Pancreas (tissue), 10 donors: ENCODE measurements at regions not wholly inside any gene's neighbourhood (a gene's known extent, or its start where the extent isn't known, plus 50 kb on each side); places are given as distances from the start of the nearest gene placed in this dataset.

Source experiments
- ATAC-seq, 4 donors: fragments of 200-7000 bp; cut with Tn5 transposase; one replicate each; pipeline versions ENCODE4 v1.8.0 to v1.9.1; 2020; ENCODE audit warnings: mild to moderate bottlenecking in 4 of 4, moderate library complexity in 4 of 4
- DNase-seq, 6 donors: peaks; one replicate each; pipeline ENCODE4 v3.0.0-alpha.2; 2020
- FAIRE-seq: peaks from 2 replicates; lab custom pipeline; 2012; peaks lifted over from hg19 to GRCh38; lab: Jason Lieb, UNC
- H3K27ac ChIP-seq, 4 donors: fragments of 200-600 bp; sonication (generic); 1 replicate in 3 of 4; 2 replicates in 1 of 4; pipeline versions ENCODE4 v1.5.0 to v1.8.0; 2020
- H3K27me3 ChIP-seq, 4 donors: fragments of 200-600 bp; one replicate each; pipeline ENCODE4 v1.8.0; 2021
- H3K36me3 ChIP-seq, 3 donors: fragments of 200-600 bp; sonication (generic) in 1 of 3; one replicate each; pipeline versions ENCODE4 v1.5.0 to v1.8.0; 2020 to 2021
- H3K4me1 ChIP-seq, 3 donors: fragments of 200-600 bp; one replicate each; pipeline ENCODE4 v1.8.0; 2021
- H3K4me3 ChIP-seq, 4 donors: fragments of 200-600 bp; sonication (generic) in 2 of 4; one replicate each; pipeline versions ENCODE4 v1.5.0 to v1.8.0; 2020 to 2021
- H3K9me3 ChIP-seq, 4 donors: fragments of 200-600 bp; one replicate each; pipeline ENCODE4 v1.8.0; 2021
- CTCF ChIP-seq, 4 donors: fragments of 200-600 bp; sonication (generic) in 3 of 4; IDR thresholded peaks; one replicate each; pipeline versions ENCODE4 v1.5.0 to v1.8.0; 2021; ENCODE audit warnings: antibody characterized with exemption in 4 of 4
- WGBS, 2 donors: extraction: QIAGEN DNeasy Blood & Tissue Kit; methylation state at CpG; one replicate each; pipeline ENCODE4 v1.1.7; 2013; 5-methylcytosine and 5-hydroxymethylcytosine counted together
- intact Hi-C, 3 donors: fragments of 100-400 bp; cut with DNase I; formaldehyde crosslinking; loops; one replicate each; pipeline versions ENCODE4 v1.11.1 to v1.14.2; 2022
- donor health status: healthy with polysubstance abuse.
- donor health status: DM: no; HTN: no; CAD: no; lungs with moderate emphysema.
- donor health status: DM: no; HTN: no; CAD: no.
- donor health status: control.
- donor health status: control.
- donor health status: Bipolar disorder and iron deficiency.
- donor health status: DM: yes; HTN: yes; CAD: no.
- donor health status: DM: no; HTN: no; CAD: no.
- donor health status: DM: no; HTN: no; CAD: no.
- donor health status: DM: yes; HTN: yes; CAD: no.

- Histone ChIP-seq H3K27ac (no peak overlapping the region), H3K27me3 (no peaks in the 10 kb centered on the region), H3K9me3 (no peaks in the 10 kb centered on the region), H3K4me1 (peaks cover 0 to 15% (median 0%) of the 10 kb centered on the region in 3 donors), H3K36me3 (no peaks in the 10 kb centered on the region), H3K4me3 (no peak overlapping the region)
- 70 to 87% methylated on average over 4 of the region's 4 CpGs for WGBS, 2 donors
- no peak for FAIRE-seq
- no peak for DNase-seq
- ATAC-seq: no peak
- no peak for TF ChIP-seq CTCF (IDR thresholded peaks at IDR 0.05)
- intact Hi-C loops: no loop called here
Observed at GRCh38 chr5:120098426-120098825, 365.7 kb upstream of the PRR16 start.

GRCh38 chr5:120098902-120099535 lies 365.1 kb upstream of the PRR16 start:
- no peak for TF ChIP-seq CTCF (IDR thresholded peaks at IDR 0.05)
- ATAC-seq (no peak), DNase-seq (no peak), FAIRE-seq (no peak)
- peaks cover 0 to 15% (median 0%) of the 10 kb centered on the region in 3 donors for H3K4me1 ChIP-seq
- no peaks in the 10 kb centered on the region for H3K36me3 ChIP-seq
- no peaks in the 10 kb centered on the region for H3K27me3 ChIP-seq
- H3K27ac ChIP-seq: no peak overlapping the region
- H3K4me3 ChIP-seq: no peak overlapping the region
- 77 to 80% methylated on average over 5 of the region's 5 CpGs for WGBS, 2 donors
- intact Hi-C loops: no loop called here
- no peaks in the 10 kb centered on the region for H3K9me3 ChIP-seq

GRCh38 chr5:120101771-120102170 lies 362.3 kb upstream of the PRR16 start:
- Histone ChIP-seq H3K27ac (no peak overlapping the region), H3K9me3 (peaks cover 0 to 4% (median 0%) of the 10 kb centered on the region in 4 donors), H3K27me3 (no peaks in the 10 kb centered on the region), H3K4me1 (peaks cover 0 to 3% (median 0%) of the 10 kb centered on the region in 3 donors), H3K4me3 (no peak overlapping the region), H3K36me3 (no peaks in the 10 kb centered on the region)
- TF ChIP-seq CTCF (IDR thresholded peaks at IDR 0.05): no peak
- FAIRE-seq (no peak), ATAC-seq (no peak), DNase-seq (no peak)
- intact Hi-C loops: no loop called here

- H3K9me3 ChIP-seq: peaks cover 0 to 4% (median 0%) of the 10 kb centered on the region in 4 donors
- DNase-seq (no peak), ATAC-seq (no peak), FAIRE-seq (no peak)
- intact Hi-C loops: no loop called here
- H3K27me3 ChIP-seq: no peaks in the 10 kb centered on the region
- 44 to 53% methylated on average over 2 of the region's 2 CpGs for WGBS, 2 donors
- no peak overlapping the region for H3K4me3 ChIP-seq
- TF ChIP-seq CTCF (IDR thresholded peaks at IDR 0.05): no peak
- H3K27ac ChIP-seq: no peak overlapping the region
- H3K4me1 ChIP-seq: no peaks in the 10 kb centered on the region
- no peaks in the 10 kb centered on the region for H3K36me3 ChIP-seq
Observed at GRCh38 chr5:120103495-120103894, 360.6 kb upstream of the PRR16 start.

- H3K4me3 ChIP-seq: no peak overlapping the region
- H3K27ac ChIP-seq: no peak overlapping the region
- WGBS, 2 donors: 73 to 77% methylated on average over 1 of the region's 1 CpG
- H3K27me3 ChIP-seq: no peaks in the 10 kb centered on the region
- intact Hi-C loops: no loop called here
- FAIRE-seq (no peak), ATAC-seq (no peak), DNase-seq (no peak)
- TF ChIP-seq CTCF (IDR thresholded peaks at IDR 0.05): no peak
- peaks cover 0 to 4% (median 0%) of the 10 kb centered on the region in 4 donors for H3K9me3 ChIP-seq
- H3K36me3 ChIP-seq: no peaks in the 10 kb centered on the region
- peaks cover 0 to 7% (median 0%) of the 10 kb centered on the region in 3 donors for H3K4me1 ChIP-seq
Observed at GRCh38 chr5:120106912-120107525, 357.1 kb upstream of the PRR16 start.
